ENCODE measurements at regions not wholly inside any gene's neighbourhood (a gene's known extent, or its start where the extent isn't known, plus 50 kb on each side); places are given as distances from the start of the nearest gene placed in this dataset.

DNA sequence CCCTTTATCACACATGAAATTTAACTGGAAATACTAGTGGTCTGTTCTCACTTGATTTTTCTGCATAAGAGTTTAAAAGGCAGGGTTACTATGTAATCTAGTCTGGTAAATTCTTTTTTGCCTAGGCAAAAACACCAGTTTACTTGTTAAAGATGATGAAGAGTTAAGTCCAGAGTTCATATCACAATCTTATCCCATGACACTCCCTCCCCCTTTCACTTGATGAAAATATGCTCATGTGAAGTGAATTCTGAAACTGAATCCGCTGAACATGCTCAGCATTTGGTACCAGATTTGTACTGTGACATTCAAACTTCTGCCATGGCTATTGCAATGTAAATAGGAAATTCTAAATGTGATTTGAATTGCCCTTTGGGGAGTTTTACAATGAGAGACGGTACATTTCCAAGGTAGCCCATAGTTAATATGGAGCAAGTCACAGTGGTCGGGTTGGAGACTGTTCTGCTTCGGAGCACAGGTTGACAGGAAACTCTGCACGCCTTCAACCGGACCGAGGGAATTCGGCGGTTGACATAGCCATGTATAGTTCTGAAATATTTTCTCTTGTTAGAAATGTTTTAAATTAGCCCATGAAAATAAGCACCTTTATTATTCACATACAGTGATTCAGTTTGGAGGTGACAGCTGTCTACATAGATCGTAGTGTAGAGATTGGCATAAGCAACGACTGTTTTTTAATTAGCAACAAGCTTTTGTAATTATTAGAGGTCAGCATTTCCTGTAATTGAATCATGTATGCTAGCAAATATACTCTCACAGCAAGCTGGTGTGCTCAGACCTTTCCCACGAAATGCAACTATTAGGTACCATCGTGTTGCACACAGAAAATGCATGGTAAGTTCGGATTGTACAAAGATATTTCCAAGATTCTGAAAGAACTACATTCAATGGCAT lies 768.6 kb upstream of the GOLIM4 start:
- DNase-seq (no peak), ATAC-seq (peak in 1 of 4 donors; percentile 16)
- 63% methylated on average over 14 of the region's 14 CpGs for whole genome bisulfite sequencing (ENCODE audit: insufficient coverage, low coverage, low lambda C conversion rate, missing lambda C conversion rate)
- peaks cover 0 to 3% (median 0%) of the 10 kb centered on the region in 4 donors for H3K4me1 ChIP-seq
- no peaks in the 10 kb centered on the region for H3K9me3 ChIP-seq
- no peaks in the 10 kb centered on the region for H3K36me3 ChIP-seq
- no peak overlapping the region for H3K4me3 ChIP-seq
- no peak overlapping the region for H3K27ac ChIP-seq
- intact Hi-C loops (cut with DNase I): no loop called here
- TF ChIP-seq, protein P1, sequence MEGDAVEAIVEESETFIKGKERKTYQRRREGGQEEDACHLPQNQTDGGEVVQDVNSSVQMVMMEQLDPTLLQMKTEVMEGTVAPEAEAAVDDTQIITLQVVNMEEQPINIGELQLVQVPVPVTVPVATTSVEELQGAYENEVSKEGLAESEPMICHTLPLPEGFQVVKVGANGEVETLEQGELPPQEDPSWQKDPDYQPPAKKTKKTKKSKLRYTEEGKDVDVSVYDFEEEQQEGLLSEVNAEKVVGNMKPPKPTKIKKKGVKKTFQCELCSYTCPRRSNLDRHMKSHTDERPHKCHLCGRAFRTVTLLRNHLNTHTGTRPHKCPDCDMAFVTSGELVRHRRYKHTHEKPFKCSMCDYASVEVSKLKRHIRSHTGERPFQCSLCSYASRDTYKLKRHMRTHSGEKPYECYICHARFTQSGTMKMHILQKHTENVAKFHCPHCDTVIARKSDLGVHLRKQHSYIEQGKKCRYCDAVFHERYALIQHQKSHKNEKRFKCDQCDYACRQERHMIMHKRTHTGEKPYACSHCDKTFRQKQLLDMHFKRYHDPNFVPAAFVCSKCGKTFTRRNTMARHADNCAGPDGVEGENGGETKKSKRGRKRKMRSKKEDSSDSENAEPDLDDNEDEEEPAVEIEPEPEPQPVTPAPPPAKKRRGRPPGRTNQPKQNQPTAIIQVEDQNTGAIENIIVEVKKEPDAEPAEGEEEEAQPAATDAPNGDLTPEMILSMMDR (IDR thresholded peaks at IDR 0.05): no peak
- TF ChIP-seq POLR2A (IDR thresholded peaks at IDR 0.05): no peak
- peaks cover 0 to 3% of the 10 kb centered on the region in 2 donors for H3K27me3 ChIP-seq

DNA sequence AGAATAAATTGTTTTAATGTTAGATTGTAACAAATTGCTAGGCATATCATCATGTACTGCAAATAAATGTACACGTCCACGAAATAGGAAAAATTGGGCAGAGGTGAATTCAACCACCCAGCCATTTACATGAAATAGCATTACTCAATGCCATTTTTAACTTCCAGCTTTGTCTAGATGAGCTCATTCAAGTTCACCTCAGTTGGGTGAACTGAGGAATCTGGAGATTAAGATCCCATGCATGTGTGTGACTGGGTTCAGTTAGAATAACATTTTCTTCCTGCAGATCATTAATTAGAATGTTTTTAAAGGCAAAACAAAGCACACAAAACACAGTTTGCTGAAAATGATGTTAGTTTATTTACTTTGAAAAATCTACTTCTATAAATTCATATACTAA lies 767.8 kb upstream of the GOLIM4 start:
- intact Hi-C loops (cut with DNase I): no loop called here
- TF ChIP-seq, protein P1 (IDR thresholded peaks at IDR 0.05): no peak
- no peak for TF ChIP-seq POLR2A (IDR thresholded peaks at IDR 0.05)
- peaks cover 0 to 10% (median 0%) of the 10 kb centered on the region in 4 donors for H3K4me1 ChIP-seq
- H3K36me3 ChIP-seq: no peaks in the 10 kb centered on the region
- no peak for ATAC-seq
- no peaks in the 10 kb centered on the region for H3K9me3 ChIP-seq
- H3K4me3 ChIP-seq: no peak overlapping the region
- no peak for DNase-seq
- WGBS (ENCODE audit: insufficient coverage, low coverage, low lambda C conversion rate, missing lambda C conversion rate): 58% methylated on average over 2 of the region's 2 CpGs
- H3K27ac ChIP-seq: no peak overlapping the region
- H3K27me3 ChIP-seq: peaks cover 0 to 3% of the 10 kb centered on the region in 2 donors

DNA sequence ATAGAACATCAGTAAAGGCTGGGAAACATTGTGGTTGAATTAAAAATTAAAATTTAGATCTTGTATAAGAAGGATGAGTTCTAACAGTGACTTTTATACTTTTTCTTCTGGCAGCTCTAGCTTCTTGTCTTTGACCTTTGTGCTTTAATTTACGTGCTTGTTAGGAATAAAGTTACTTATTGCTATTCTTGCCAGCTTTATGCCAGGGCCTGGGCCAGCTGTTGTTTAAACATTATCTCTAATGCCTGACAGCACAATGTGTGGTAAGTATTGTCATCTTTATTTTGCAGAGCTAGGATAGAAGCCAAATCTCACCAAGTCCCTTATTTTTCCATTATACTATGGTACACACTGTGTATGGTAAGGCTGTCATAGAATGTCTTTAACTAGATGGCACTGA lies 766.7 kb upstream of the GOLIM4 start:
- DNase-seq (no peak), ATAC-seq (no peak)
- TF ChIP-seq, protein P1 (IDR thresholded peaks at IDR 0.05): no peak
- intact Hi-C loops (cut with DNase I): no loop called here
- H3K27ac ChIP-seq: no peak overlapping the region
- H3K4me1 ChIP-seq: peaks cover 0 to 10% (median 0%) of the 10 kb centered on the region in 4 donors
- H3K36me3 ChIP-seq: no peaks in the 10 kb centered on the region
- H3K27me3 ChIP-seq: peaks cover 0 to 3% of the 10 kb centered on the region in 2 donors
- H3K9me3 ChIP-seq: no peaks in the 10 kb centered on the region
- H3K4me3 ChIP-seq: no peak overlapping the region
- WGBS (ENCODE audit: insufficient coverage, low coverage, low lambda C conversion rate, missing lambda C conversion rate): 10% methylated on average over 1 of the region's 1 CpG

DNA sequence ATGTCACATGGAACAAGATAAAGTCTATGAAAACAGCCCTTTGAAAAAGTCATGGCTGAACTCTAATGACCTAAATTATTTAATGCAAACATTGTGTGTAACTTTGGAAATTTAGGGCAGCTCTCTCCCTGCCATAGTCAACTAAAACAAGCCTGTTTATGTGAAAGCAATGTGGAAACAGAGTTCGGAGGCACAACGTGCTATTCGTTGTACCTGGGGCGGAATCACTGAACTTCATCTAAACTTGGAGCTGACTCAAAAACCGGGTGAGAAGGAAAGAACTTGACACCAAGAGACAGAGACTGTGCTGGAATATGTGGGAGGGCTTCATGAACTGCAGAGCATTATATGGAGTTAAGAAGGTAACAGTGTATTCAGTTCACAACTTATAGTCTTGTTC lies 764.9 kb upstream of the GOLIM4 start:
- Histone ChIP-seq H3K9me3 (no peaks in the 10 kb centered on the region), H3K27me3 (peaks cover 0 to 3% of the 10 kb centered on the region in 2 donors), H3K4me1 (peaks cover 0 to 10% (median 0%) of the 10 kb centered on the region in 4 donors), H3K36me3 (no peaks in the 10 kb centered on the region), H3K4me3 (no peak overlapping the region), H3K27ac (no peak overlapping the region)
- intact Hi-C loops (cut with DNase I): no loop called here
- DNase-seq: no peak
- 73% methylated on average over 5 of the region's 5 CpGs for WGBS (ENCODE audit: insufficient coverage, low coverage, low lambda C conversion rate, missing lambda C conversion rate)
- ATAC-seq: no peak
- TF ChIP-seq, protein P1 (IDR thresholded peaks at IDR 0.05): no peak
- TF ChIP-seq POLR2A (IDR thresholded peaks at IDR 0.05): no peak

Data from right lobe of liver (tissue), 6 donors.